Mucosa of stomach (tissue), 1 donor: ENCODE measurements at regions not wholly inside any gene's neighbourhood (a gene's known extent, or its start where the extent isn't known, plus 50 kb on each side); places are given as distances from the start of the nearest gene placed in this dataset.

ENCODE experiments used
- H3K27me3 ChIP-seq: one replicate; pipeline ENCODE4 v1.7.0; 2013; ENCODE audit warnings: mild to moderate bottlenecking, low read length; ENCODE audit not compliant: control insufficient read depth, insufficient read depth
- H3K36me3 ChIP-seq: one replicate; pipeline ENCODE4 v1.7.0; 2013; ENCODE audit warnings: low read length; ENCODE audit not compliant: control insufficient read depth, insufficient read depth
- H3K4me1 ChIP-seq: one replicate; pipeline ENCODE4 v1.7.0; 2013; ENCODE audit warnings: mild to moderate bottlenecking, low read length; ENCODE audit not compliant: control insufficient read depth, insufficient read depth
- H3K4me3 ChIP-seq: one replicate; pipeline ENCODE4 v1.7.0; 2013; ENCODE audit warnings: low read length
- H3K9ac ChIP-seq: one replicate; pipeline ENCODE4 v1.7.0; 2013; ENCODE audit warnings: mild to moderate bottlenecking, low read length, moderate library complexity
- H3K9me3 ChIP-seq: one replicate; pipeline ENCODE4 v1.7.0; 2013; ENCODE audit warnings: mild to moderate bottlenecking, low read length, moderate library complexity; ENCODE audit not compliant: control insufficient read depth
- donor health status: Pancreatic carcinoma.

- Histone ChIP-seq H3K9ac (no peak overlapping the region), H3K9me3 (no peaks in the 10 kb centered on the region), H3K27me3 (no peaks in the 10 kb centered on the region), H3K4me1 (no peaks in the 10 kb centered on the region), H3K36me3 (no peaks in the 10 kb centered on the region), H3K4me3 (no peak overlapping the region)
Observed at GRCh38 chr12:24718617-24719016, 230.3 kb downstream of the BCAT1 start.

DNA sequence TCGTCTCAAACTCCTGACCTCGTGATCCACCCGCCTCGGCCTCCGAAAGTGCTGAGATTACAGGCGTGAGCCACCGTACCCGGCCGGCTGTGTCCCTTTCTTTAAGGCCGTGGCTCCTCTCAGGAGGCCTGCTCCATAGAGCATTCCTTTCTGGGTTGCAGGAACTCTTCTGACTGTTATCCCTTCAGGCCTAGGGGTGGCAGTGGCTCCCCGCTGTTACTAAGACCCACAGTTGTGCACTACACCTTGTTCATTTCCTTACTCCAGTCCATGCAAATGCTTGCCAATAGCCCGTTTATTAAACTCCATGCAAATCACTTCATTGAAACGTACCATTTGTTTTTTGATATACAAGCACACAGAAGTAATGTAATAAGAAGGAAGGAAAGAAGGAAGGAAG lies 234.7 kb downstream of the BCAT1 start:
- no peaks in the 10 kb centered on the region for H3K4me1 ChIP-seq
- no peak overlapping the region for H3K9ac ChIP-seq
- no peaks in the 10 kb centered on the region for H3K9me3 ChIP-seq

DNA sequence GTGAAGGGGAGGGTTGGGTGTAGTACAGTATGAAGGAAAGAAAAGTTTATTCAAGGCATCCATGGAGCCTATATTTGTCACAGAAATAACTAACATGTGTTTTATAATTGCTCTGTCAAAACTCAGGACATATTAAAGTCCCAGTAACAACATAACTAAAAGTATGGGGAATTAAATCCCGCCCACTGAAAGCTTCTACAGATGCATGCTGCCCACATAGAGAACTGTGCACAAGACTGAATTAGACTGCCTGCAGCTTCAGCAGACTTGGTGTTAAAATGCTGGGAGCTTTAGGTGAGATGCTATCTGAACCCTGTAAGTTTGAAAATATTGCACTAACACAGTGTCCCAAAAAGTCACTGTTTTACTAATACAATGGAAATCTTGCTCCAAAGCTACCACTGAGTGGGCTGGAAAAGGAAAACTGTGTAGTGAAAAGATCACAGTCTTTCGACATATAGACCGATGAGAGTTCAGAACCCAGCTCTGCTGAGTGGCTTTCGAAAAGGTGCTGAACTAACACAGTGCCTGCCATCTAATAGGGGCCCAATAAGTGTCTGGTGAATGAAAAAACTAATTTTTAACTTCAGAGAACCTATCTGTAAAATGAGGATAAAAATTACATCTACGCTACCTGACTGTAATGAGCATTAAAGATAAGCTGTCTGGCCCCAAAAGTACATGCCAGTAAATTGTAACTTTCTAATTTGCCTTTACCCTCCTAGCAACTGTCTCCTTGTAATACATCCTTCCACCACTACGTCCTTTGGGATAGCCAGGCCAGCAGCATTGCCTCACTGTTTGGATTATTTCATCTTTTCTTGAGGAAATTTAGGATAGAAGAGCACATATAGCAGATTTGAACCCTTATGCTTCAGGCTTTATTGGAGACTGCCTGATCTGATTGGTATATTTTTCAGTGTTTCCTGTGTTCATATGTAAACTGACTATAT lies 237.6 kb downstream of the BCAT1 start:
- H3K27me3 ChIP-seq = no peaks in the 10 kb centered on the region

More for the DNA sequence above, 234.7 kb downstream of the BCAT1 start:
- Histone ChIP-seq H3K36me3 (no peaks in the 10 kb centered on the region), H3K4me3 (no peak overlapping the region), H3K27me3 (no peaks in the 10 kb centered on the region)

DNA sequence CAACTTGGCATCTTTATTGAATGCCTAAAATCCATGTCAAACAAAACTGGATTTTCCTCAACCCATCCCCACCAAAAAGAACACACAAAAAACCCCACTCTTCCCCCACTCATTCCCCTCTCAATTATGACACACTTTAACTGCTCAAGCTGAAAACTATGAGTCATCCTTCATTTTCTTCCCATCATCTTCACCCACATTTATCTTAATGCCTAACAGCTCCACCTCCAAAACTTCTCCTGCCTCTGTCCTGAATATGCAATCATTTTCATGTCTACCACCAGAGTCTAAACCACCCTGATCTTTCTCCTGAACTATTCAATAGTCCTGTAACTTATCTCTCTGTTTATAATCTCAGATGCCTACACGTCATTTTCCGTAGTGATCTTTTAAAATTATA lies 239.7 kb downstream of the BCAT1 start:
- H3K9ac ChIP-seq = no peak overlapping the region
- no peaks in the 10 kb centered on the region for H3K36me3 ChIP-seq
- no peak overlapping the region for H3K4me3 ChIP-seq
- no peaks in the 10 kb centered on the region for H3K27me3 ChIP-seq
- no peaks in the 10 kb centered on the region for H3K9me3 ChIP-seq
- no peaks in the 10 kb centered on the region for H3K4me1 ChIP-seq

More for the DNA sequence above, 237.6 kb downstream of the BCAT1 start:
- no peaks in the 10 kb centered on the region for H3K36me3 ChIP-seq
- H3K9me3 ChIP-seq = no peaks in the 10 kb centered on the region
- H3K4me3 ChIP-seq = no peak overlapping the region
- H3K9ac ChIP-seq = no peak overlapping the region
- H3K4me1 ChIP-seq = no peaks in the 10 kb centered on the region

- Histone ChIP-seq H3K9ac (no peak overlapping the region), H3K4me3 (no peak overlapping the region), H3K36me3 (no peaks in the 10 kb centered on the region), H3K4me1 (no peaks in the 10 kb centered on the region), H3K9me3 (no peaks in the 10 kb centered on the region), H3K27me3 (no peaks in the 10 kb centered on the region)
Observed at GRCh38 chr12:24708718-24709117, 240.2 kb downstream of the BCAT1 start.

DNA sequence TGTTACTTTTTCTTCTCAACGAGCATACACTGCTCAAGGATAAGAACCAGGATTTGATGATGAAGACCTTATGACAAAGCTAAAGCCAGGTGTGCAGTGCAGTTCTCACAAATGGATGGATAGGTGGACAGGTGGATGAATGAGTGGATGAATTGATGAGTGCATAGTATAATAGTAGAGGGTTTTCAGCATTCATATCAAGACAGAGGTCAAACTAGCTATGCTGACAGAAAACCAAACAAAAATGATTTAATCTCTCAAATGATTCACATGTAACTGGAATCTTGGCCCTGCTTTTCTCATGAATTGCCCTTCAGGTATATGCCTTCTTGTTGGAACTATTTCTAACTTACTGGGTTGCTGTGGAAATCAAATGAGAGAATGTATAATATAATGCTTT lies 240.9 kb downstream of the BCAT1 start:
- no peaks in the 10 kb centered on the region for H3K9me3 ChIP-seq
- H3K9ac ChIP-seq = no peak overlapping the region
- no peaks in the 10 kb centered on the region for H3K4me1 ChIP-seq
- no peak overlapping the region for H3K4me3 ChIP-seq
- H3K27me3 ChIP-seq = no peaks in the 10 kb centered on the region
- H3K36me3 ChIP-seq = no peaks in the 10 kb centered on the region

DNA sequence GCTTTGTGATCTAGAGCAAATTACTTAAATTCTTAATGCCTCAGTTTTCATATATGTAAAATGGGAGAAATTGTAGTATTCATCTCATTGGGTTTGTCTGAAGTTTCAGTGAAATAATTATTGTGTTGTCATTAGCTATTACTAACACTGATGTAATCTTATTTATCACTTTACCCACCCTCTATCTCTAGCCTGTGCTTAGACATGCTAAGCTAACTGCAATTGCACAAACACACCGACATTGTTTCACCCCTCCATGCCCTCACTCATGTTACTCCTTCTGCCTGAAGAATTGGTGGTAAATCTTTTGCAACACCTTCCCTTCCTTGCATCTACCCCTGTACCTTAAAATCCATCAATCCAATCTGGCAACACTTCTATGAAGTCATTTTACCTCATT lies 241.6 kb downstream of the BCAT1 start:
- H3K9me3 ChIP-seq = no peaks in the 10 kb centered on the region
- H3K4me3 ChIP-seq = no peak overlapping the region
- no peaks in the 10 kb centered on the region for H3K36me3 ChIP-seq
- H3K4me1 ChIP-seq = no peaks in the 10 kb centered on the region
- no peaks in the 10 kb centered on the region for H3K27me3 ChIP-seq
- H3K9ac ChIP-seq = no peak overlapping the region

- H3K9me3 ChIP-seq = no peaks in the 10 kb centered on the region
- H3K9ac ChIP-seq = no peak overlapping the region
- no peaks in the 10 kb centered on the region for H3K4me1 ChIP-seq
- H3K36me3 ChIP-seq = no peaks in the 10 kb centered on the region
- no peaks in the 10 kb centered on the region for H3K27me3 ChIP-seq
- no peak overlapping the region for H3K4me3 ChIP-seq
Observed at GRCh38 chr12:24705741-24706358, 243.1 kb downstream of the BCAT1 start.

DNA sequence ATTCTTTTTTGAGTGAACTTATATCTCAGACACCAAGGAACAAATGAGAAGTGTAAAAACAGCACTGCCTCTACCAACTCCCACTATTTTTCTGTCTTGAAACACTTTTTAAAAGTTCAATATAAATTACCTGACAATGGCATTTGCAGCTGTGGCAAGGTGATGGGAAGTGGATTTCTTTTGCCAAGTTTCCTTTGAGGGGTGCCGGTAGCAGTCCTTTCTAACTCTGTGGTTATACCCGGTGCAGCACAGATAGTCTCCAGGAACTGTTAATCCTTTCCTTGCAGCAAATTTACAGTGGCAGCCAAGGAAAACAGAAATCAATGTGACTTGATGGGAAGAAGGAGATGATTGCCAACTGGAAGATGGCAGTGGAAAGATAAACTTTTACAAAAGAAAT lies 243.7 kb downstream of the BCAT1 start:
- Histone ChIP-seq H3K36me3 (no peaks in the 10 kb centered on the region), H3K4me1 (no peaks in the 10 kb centered on the region), H3K27me3 (no peaks in the 10 kb centered on the region), H3K9ac (no peak overlapping the region), H3K4me3 (no peak overlapping the region), H3K9me3 (no peaks in the 10 kb centered on the region)

GRCh38 chr12:24701343-24701742 lies 247.6 kb downstream of the BCAT1 start:
- Histone ChIP-seq H3K27me3 (no peaks in the 10 kb centered on the region), H3K4me3 (no peak overlapping the region), H3K36me3 (no peaks in the 10 kb centered on the region), H3K4me1 (no peaks in the 10 kb centered on the region), H3K9me3 (no peaks in the 10 kb centered on the region), H3K9ac (no peak overlapping the region)

GRCh38 chr12:24698972-24699371 lies 249.9 kb downstream of the BCAT1 start:
- Histone ChIP-seq H3K4me3 (no peak overlapping the region), H3K9me3 (no peaks in the 10 kb centered on the region), H3K27me3 (no peaks in the 10 kb centered on the region), H3K4me1 (no peaks in the 10 kb centered on the region), H3K9ac (no peak overlapping the region), H3K36me3 (no peaks in the 10 kb centered on the region)

DNA sequence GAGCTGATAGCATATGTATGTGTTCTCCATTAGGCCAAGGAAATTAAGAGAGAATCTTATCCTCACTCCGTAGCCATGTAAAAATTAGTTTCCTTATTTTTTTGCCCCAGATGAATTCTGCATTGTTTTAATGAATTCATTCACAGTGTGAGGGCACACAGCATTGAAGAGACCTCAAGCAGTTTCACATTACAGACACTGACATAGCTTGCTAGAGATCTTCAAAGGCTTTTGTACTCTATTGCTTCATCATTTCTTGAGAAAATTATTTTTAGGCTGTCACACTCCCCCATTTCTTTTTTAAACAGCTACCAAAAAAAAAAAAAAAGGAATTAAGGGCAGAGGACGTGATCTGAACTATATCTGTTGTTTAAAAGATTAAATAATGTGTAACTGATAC lies 251.1 kb downstream of the BCAT1 start:
- H3K9ac ChIP-seq = no peak overlapping the region
- H3K36me3 ChIP-seq = no peaks in the 10 kb centered on the region
- H3K4me1 ChIP-seq = no peaks in the 10 kb centered on the region
- H3K4me3 ChIP-seq = no peak overlapping the region
- no peaks in the 10 kb centered on the region for H3K9me3 ChIP-seq
- H3K27me3 ChIP-seq = no peaks in the 10 kb centered on the region
